Astrocyte of the cerebellum (primary cell): ENCODE measurements at regions not wholly inside any gene's neighbourhood (a gene's known extent, or its start where the extent isn't known, plus 50 kb on each side); places are given as distances from the start of the nearest gene placed in this dataset.
"Not testable (repeated sequence)": the region's sequence is repeated elsewhere in the genome, so short reads cannot be mapped to it uniquely, and the experiment has no call there.

ENCODE experiments used
- DNase-seq: peaks from one replicate; pipeline ENCODE4 v3.0.0-alpha.2; 2011; ENCODE audit warnings: low read depth
- H3K4me3 ChIP-seq: 2 replicates; pipeline ENCODE4 v1.5.1; 2011; ENCODE audit warnings: mild to moderate bottlenecking, low read depth, low read length, moderate library complexity
- CTCF ChIP-seq: IDR thresholded peaks from 2 replicates; pipeline ENCODE4 v1.5.1; 2012; ENCODE audit warnings: low read length, low read depth, moderate library complexity, mild to moderate bottlenecking; ENCODE audit errors: missing control alignments
- in situ Hi-C: cut with HindIII; loops from 2 replicates; pipeline ENCODE4 v1.10.0; 2017; ENCODE audit warnings: low sequenced_read_pairs

DNA sequence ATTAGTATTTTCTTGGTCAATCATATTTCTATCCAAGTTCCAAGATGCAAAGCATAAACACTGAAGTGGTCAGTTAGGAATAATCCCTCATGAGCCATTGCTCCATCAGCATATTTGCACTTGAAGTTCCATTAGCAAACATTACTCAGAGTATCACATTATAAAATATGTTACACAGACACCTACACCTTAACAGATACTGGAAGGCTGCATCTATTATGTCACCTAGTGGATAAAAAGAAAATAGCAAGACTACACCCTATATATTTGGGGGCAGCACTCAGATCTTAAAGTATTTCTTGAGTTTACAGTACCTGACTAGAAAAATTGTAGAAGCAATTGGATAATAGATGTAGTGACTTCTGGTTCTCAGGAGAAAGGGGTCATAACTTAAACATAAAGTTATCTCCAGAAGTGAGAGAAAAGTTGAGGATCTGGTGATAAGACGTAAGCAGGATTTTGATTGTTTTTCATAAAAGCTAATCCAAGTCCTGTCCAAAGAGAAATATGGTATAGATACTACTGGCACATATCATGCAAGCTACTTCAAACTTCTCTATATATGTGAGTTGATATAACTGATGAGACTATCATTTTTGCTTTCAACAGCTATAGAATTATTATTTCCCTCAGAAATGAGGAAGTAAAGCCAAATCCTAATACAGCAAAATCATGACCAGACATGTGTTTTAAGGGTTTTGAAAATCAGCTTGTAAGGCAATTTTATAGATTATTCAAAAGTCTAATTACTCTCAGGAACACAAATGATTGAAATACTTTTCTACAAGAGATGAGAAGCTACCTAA lies 422.2 kb downstream of the GBE1 start:
- H3K4me3 ChIP-seq, result no peak overlapping the region
- in situ Hi-C loops, result no loop called here
- no peak for DNase-seq
- peak; percentile 48 for TF ChIP-seq CTCF

DNA sequence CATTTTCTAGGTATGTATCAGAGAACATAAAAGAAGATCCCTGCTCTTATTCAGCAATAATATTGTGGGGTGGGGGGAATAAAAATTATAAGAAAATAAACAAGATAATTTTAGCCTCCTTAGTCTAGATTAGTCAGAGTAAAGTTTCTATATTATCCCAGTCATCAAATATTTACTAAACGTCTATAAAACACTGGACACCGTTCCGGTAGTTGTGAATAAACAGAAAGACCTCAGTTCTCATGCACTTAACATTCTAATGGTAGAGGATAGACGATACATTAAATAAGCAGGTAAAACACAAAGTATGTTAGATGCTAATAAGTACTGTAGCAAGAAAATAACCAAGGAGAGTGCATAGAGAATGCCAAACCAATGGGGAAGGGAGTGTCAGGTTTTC lies 425.0 kb downstream of the GBE1 start:
- in situ Hi-C loops, result no loop called here
- TF ChIP-seq CTCF, result no peak
- DNase-seq, result no peak
- no peak overlapping the region for H3K4me3 ChIP-seq

GRCh38 chr3:81329835-81330234 lies 431.6 kb downstream of the GBE1 start:
- in situ Hi-C loops, DNase-seq, H3K4me3 ChIP-seq: not testable (repeated sequence)

DNA sequence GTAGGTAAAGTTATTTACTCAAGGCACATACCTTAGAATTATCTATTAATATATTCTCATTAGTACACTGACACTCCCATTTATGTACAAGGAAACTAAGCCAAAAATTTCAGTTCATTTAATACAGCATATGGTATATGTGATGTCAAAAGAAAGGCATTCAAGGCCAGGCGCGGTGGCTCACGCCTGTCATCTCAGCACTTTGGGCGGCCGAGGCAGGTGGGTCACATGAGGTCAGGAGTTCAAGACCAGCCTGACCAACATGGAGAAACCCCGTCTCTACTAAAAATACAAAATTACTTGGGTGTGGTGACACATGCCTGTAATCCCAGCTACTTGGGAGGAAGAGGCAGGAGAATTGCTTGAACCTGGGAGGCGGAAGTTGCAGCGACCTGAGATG lies 435.2 kb downstream of the GBE1 start:
- TF ChIP-seq CTCF, result no peak
- in situ Hi-C loops, result no loop called here
- DNase-seq, result no peak
- H3K4me3 ChIP-seq, result no peak overlapping the region

DNA sequence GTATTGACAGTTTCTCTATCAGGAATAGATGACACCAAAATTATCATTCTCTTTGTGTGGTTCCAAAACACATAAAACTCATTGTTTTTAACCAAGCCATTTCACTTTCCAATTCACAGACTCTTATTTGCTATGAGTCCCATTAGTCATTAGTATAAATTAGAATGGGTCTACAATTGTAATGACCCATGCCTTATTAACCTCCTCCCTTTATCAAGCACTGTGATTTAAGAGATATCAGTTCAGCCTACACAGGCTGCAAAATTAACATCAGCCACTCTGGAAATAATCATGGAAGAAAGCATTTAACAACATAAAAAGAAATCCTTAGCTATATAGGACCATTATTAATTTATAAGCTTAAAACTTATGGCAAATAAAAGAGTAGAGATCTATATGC lies 440.6 kb downstream of the GBE1 start:
- DNase-seq, result no peak
- TF ChIP-seq CTCF, result no peak
- in situ Hi-C loops, result no loop called here
- no peak overlapping the region for H3K4me3 ChIP-seq

DNA sequence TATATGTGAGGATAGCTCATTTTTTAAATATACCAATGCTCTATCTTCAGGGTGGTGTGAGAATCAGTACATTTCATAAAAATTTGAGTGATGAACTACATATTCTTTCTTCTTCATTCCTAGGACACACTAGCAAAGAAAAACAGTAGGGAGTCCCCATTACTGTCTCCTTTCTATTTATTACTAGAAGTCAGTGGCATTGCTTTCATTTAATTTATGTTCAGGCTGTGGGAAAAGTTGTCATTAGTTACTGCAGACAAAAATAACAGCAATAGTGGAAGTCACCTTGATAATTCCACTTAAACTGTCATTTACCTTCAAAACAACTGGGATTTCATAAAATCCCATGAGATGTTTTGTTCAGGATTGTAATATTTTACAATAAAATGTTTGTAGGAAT lies 446.4 kb downstream of the GBE1 start:
- no peak overlapping the region for H3K4me3 ChIP-seq
- in situ Hi-C loops, result no loop called here
- DNase-seq, result no peak
- no peak for TF ChIP-seq CTCF

DNA sequence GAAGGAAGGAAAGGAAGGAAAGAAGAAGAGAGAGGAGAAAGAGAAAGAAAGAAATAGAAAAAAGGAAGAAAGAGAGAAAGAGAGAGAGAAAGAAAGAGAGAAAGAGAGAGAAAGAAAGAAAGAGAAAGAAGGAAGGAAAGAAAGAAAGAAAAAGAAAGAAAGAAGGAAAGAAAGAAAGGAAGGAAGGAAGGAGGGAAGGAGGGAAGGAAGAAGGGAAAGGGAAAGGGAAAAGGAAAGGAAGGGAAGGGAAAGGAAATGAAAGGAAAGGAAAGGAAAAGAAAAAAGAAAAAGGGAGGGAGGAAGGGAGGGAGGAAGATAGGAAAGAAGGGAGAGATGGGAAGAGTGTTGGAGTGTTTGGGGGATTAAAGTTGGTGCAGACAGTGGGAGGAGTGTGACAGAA lies 450.1 kb downstream of the GBE1 start:
- no peak overlapping the region for H3K4me3 ChIP-seq
- in situ Hi-C loops, result no loop called here
- TF ChIP-seq CTCF, result no peak
- no peak for DNase-seq
